Activated CD4-positive, alpha-beta memory T cell treated with anti-CD3 and anti-CD28 coated beads for 36 hours (primary cell): ENCODE measurements at regions not wholly inside any gene's neighbourhood (a gene's known extent, or its start where the extent isn't known, plus 50 kb on each side); places are given as distances from the start of the nearest gene placed in this dataset.

Experiments used
- CTCF ChIA-PET: fragments of 350-600 bp; sonication (Branson Sonifier 250); formaldehyde crosslinking; loops from one replicate; lab custom pipeline; 2021; ENCODE audit warnings: antibody characterized with exemption, inconsistent platforms; lab: Charles Lee
- POLR2A ChIA-PET: fragments of 350-600 bp; sonication (Branson Sonifier 250); formaldehyde crosslinking; loops from one replicate; lab custom pipeline; 2021; ENCODE audit warnings: antibody characterized with exemption; lab: Charles Lee
- DNase-seq: peaks from one replicate; pipeline ENCODE4 v3.0.0-alpha.2; 2020
- H3K27ac Mint-ChIP-seq: one replicate; pipeline ENCODE4 v1.8.0; 2021; ENCODE audit warnings: mixed read lengths
- H3K27me3 Mint-ChIP-seq: one replicate; pipeline ENCODE4 v1.8.0; 2021; ENCODE audit warnings: mixed read lengths
- H3K36me3 Mint-ChIP-seq: one replicate; pipeline ENCODE4 v1.8.0; 2021; ENCODE audit warnings: mixed read lengths
- H3K4me1 Mint-ChIP-seq: one replicate; pipeline ENCODE4 v1.8.0; 2021; ENCODE audit warnings: low read depth, mixed read lengths
- H3K4me3 Mint-ChIP-seq: one replicate; pipeline ENCODE4 v1.8.0; 2021; ENCODE audit warnings: mild to moderate bottlenecking, mixed read lengths
- H3K9me3 Mint-ChIP-seq: one replicate; pipeline ENCODE4 v1.8.0; 2021; ENCODE audit warnings: mixed read lengths
- intact Hi-C: fragments of 100-400 bp; cut with micrococcal nuclease; formaldehyde crosslinking; loops from one replicate; pipeline ENCODE4 v1.15.1; 2023

GRCh38 chr17:73711184-73711583 is 66.9 kb upstream of the SDK2 start:
- POLR2A ChIA-PET: no interaction called here
- CTCF ChIA-PET: interaction anchor here (0.9 to 3.5 kb wide), 5 partner anchors 10 to 282 kb away, joined by 3 to 63 read pairs (median 4); no protein-coding TSS in a partner anchor
- Mint-ChIP-seq H3K36me3 (no peaks in the 10 kb centered on the region), H3K27me3 (no peaks in the 10 kb centered on the region), H3K4me1 (peaks cover 10% of the 10 kb centered on the region), H3K4me3 (no peak overlapping the region), H3K27ac (no peak overlapping the region), H3K9me3 (peaks cover 4% of the 10 kb centered on the region)
- no peak for DNase-seq
- intact Hi-C loops: loop anchor here (2.0 kb wide), 2 partner anchors 54 to 118 kb away; no protein-coding TSS in a partner anchor

- POLR2A ChIA-PET: no interaction called here
- no peaks in the 10 kb centered on the region for H3K36me3 Mint-ChIP-seq
- no peak for DNase-seq
- H3K4me1 Mint-ChIP-seq: peaks cover 10% of the 10 kb centered on the region
- CTCF ChIA-PET: interaction anchor here (3.5 kb wide), 1 partner anchor 283 kb away, joined by 63 read pairs; no protein-coding TSS in a partner anchor
- intact Hi-C loops: loop anchor here (2.0 kb wide), 2 partner anchors 55 to 119 kb away; no protein-coding TSS in a partner anchor
- no peak overlapping the region for H3K4me3 Mint-ChIP-seq
- no peak overlapping the region for H3K27ac Mint-ChIP-seq
- H3K27me3 Mint-ChIP-seq: no peaks in the 10 kb centered on the region
- peaks cover 4% of the 10 kb centered on the region for H3K9me3 Mint-ChIP-seq
These were observed 67.7 kb upstream of the SDK2 start for GRCh38 chr17:73711916-73712315.

GRCh38 chr17:73713136-73713535 is 68.9 kb upstream of the SDK2 start:
- Mint-ChIP-seq H3K36me3 (no peaks in the 10 kb centered on the region), H3K27ac (no peak overlapping the region), H3K4me3 (no peak overlapping the region), H3K27me3 (no peaks in the 10 kb centered on the region), H3K4me1 (peaks cover 10% of the 10 kb centered on the region), H3K9me3 (no peaks in the 10 kb centered on the region)
- ChIA-PET CTCF (interaction anchor here (0.6 to 1.0 kb wide), 2 partner anchors 115 to 284 kb away, joined by 3 to 4 read pairs; no protein-coding TSS in a partner anchor), POLR2A (no interaction called here)
- DNase-seq: no peak
- intact Hi-C loops: no loop called here

DNA sequence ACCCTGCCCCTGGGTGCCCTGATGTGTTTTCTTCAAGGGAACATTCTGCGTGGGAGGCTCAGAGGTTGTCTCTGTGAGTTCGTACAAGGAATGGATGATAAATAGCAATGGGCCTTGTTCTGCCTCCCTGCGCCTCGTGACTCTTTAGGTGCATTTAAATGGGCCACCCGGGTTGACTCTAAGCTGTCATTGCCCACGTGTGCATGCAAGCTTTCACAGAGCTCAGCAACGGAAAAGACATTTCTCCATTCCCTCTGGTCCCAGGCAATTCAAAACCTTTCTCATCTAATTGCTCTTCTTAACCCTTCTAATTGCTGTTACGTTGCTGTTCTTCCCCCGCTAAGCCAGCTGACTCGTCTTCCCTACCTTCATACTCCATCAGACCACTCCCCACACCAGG is 71.5 kb upstream of the SDK2 start:
- Mint-ChIP-seq H3K9me3 (no peaks in the 10 kb centered on the region), H3K4me3 (no peak overlapping the region), H3K4me1 (peaks cover 20% of the 10 kb centered on the region), H3K36me3 (no peaks in the 10 kb centered on the region), H3K27ac (no peak overlapping the region), H3K27me3 (no peaks in the 10 kb centered on the region)
- intact Hi-C loops: loop anchor here (5.0 kb wide), 1 partner anchor 73 kb away; the partner anchor contains the start of gene SDK2
- DNase-seq: no peak
- POLR2A ChIA-PET: no interaction called here
- CTCF ChIA-PET: no interaction called here

- intact Hi-C loops: loop anchor here (5.0 kb wide), 1 partner anchor 75 kb away; the partner anchor contains the start of gene SDK2
- Mint-ChIP-seq H3K27me3 (no peaks in the 10 kb centered on the region), H3K4me1 (peaks cover 28% of the 10 kb centered on the region), H3K9me3 (no peaks in the 10 kb centered on the region), H3K36me3 (no peaks in the 10 kb centered on the region), H3K4me3 (no peak overlapping the region), H3K27ac (no peak overlapping the region)
- ChIA-PET CTCF (interaction anchor here (1.6 kb wide), 1 partner anchor 288 kb away, joined by 8 read pairs; no protein-coding TSS in a partner anchor), POLR2A (no interaction called here)
- DNase-seq: no peak
These were observed 73.4 kb upstream of the SDK2 start for GRCh38 chr17:73717690-73718089.

GRCh38 chr17:73718362-73718761 is 74.1 kb upstream of the SDK2 start:
- no peak overlapping the region for H3K4me3 Mint-ChIP-seq
- intact Hi-C loops: loop anchor here (5.0 kb wide), 1 partner anchor 76 kb away; the partner anchor contains the start of gene SDK2
- H3K36me3 Mint-ChIP-seq: no peaks in the 10 kb centered on the region
- H3K27me3 Mint-ChIP-seq: no peaks in the 10 kb centered on the region
- H3K27ac Mint-ChIP-seq: no peak overlapping the region
- DNase-seq: no peak
- CTCF ChIA-PET: interaction anchor here (1.6 kb wide), 1 partner anchor 289 kb away, joined by 8 read pairs; no protein-coding TSS in a partner anchor
- H3K4me1 Mint-ChIP-seq: peaks cover 35% of the 10 kb centered on the region
- no peaks in the 10 kb centered on the region for H3K9me3 Mint-ChIP-seq
- POLR2A ChIA-PET: no interaction called here

DNA sequence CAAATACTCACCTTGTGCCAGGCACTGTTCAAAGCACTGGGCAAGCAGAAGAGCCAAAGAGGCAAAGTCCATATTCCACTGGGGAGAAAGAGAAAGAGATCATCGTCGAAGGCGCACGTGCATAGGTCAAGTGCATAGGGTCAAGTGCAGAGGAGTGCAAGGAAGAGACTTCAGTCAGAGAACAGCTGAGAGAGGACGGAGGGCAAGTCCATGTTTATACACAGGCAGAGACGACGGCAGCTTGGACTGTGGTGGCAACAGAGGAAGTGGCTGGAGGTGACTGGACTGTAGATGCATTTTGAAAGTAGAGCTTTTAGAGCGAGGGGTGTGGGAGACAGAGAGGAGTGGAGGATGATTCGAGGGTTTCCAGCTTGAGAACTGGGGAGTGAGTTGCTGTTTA is 74.7 kb upstream of the SDK2 start:
- Mint-ChIP-seq H3K27ac (no peak overlapping the region), H3K36me3 (no peaks in the 10 kb centered on the region), H3K27me3 (no peaks in the 10 kb centered on the region), H3K9me3 (no peaks in the 10 kb centered on the region), H3K4me1 (peaks cover 39% of the 10 kb centered on the region), H3K4me3 (no peak overlapping the region)
- POLR2A ChIA-PET: no interaction called here
- intact Hi-C loops: loop anchor here (5.0 kb wide), 1 partner anchor 77 kb away; the partner anchor contains the start of gene SDK2
- no peak for DNase-seq
- CTCF ChIA-PET: interaction anchor here (1.6 kb wide), 1 partner anchor 289 kb away, joined by 8 read pairs; no protein-coding TSS in a partner anchor

DNA sequence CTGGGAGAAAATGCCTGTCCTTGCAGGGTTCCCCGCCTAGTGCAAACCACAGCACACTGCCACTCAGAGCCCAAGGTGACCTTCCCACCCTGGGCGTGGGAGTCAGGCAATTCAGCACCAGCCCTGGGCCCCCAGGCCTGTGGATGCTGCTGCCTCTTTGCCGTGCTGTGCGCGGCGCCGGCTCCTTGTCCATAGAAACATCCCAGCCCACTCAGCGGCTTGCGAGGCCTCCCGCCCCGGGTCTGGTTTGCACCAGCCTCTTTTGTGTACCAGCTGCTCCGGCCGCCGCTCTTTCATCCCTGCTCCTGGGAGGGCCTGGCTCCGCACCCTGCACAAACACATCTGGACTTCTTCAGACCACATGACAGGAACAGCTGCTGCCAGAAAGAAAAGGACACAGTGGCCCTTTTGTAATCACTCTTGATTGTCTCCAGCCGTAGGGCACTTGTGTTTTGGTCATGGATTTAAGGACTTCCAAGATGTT is 75.4 kb upstream of the SDK2 start:
- intact Hi-C loops: loop anchor here (5.0 kb wide), 1 partner anchor 77 kb away; the partner anchor contains the start of gene SDK2
- H3K27ac Mint-ChIP-seq: peak overlapping the region; percentile 3
- ChIA-PET CTCF (interaction anchor here (0.6 kb wide), 1 partner anchor 1368 kb away, joined by 4 read pairs; no protein-coding TSS in a partner anchor), POLR2A (no interaction called here)
- H3K27me3 Mint-ChIP-seq: no peaks in the 10 kb centered on the region
- H3K36me3 Mint-ChIP-seq: no peaks in the 10 kb centered on the region
- H3K9me3 Mint-ChIP-seq: no peaks in the 10 kb centered on the region
- no peak for DNase-seq
- peaks cover 39% of the 10 kb centered on the region for H3K4me1 Mint-ChIP-seq
- no peak overlapping the region for H3K4me3 Mint-ChIP-seq

DNA sequence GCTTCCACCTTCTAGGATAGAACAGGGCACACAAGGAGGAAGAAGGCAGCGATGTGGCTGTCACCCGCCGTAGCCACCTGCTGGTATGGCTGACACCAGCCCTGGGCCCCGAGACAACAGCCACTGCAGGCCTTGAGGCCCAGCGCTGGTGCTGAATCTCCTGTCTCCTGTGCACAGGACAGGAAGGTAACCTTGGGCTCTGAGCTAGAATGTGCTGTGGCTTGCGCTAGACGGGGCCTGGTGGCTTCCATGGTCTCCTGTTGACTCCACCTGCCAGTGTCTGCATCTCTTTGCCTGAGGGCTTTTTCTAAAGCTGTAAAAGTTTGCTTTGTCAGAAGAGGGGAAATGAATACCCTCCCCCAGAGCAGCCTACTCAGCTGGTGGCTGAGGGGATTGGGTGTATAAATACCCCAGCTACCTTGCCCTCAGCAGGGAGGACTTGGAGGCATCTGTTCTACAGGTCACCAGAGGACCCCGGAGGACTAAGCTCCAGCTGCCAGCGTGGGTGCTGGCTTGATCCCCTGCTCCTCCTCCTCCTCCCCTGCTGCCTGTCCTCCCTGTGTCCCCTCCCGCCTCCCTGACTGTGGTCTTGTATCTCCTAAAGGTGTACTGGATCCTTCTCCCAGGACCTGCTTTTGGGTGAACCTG is 76.1 kb upstream of the SDK2 start:
- CTCF ChIA-PET: interaction anchor here (0.5 to 2.3 kb wide), 5 partner anchors 10 to 1369 kb away, joined by 3 to 10 read pairs (median 4); partner anchors contain the start of gene SDK2
- POLR2A ChIA-PET: no interaction called here
- no peaks in the 10 kb centered on the region for H3K27me3 Mint-ChIP-seq
- DNase-seq: peak; percentile 65
- H3K4me3 Mint-ChIP-seq: no peak overlapping the region
- H3K27ac Mint-ChIP-seq: peak overlapping the region; percentile 24
- intact Hi-C loops: no loop called here
- peaks cover 39% of the 10 kb centered on the region for H3K4me1 Mint-ChIP-seq
- H3K36me3 Mint-ChIP-seq: no peaks in the 10 kb centered on the region
- no peaks in the 10 kb centered on the region for H3K9me3 Mint-ChIP-seq

GRCh38 chr17:73722165-73722564 is 77.9 kb upstream of the SDK2 start:
- peak overlapping the region; percentile 71 for H3K27ac Mint-ChIP-seq
- H3K9me3 Mint-ChIP-seq: no peaks in the 10 kb centered on the region
- intact Hi-C loops: no loop called here
- no peaks in the 10 kb centered on the region for H3K27me3 Mint-ChIP-seq
- CTCF ChIA-PET: interaction anchor here (1.1 to 2.3 kb wide), 2 partner anchors 12 to 292 kb away, joined by 3 to 10 read pairs; no protein-coding TSS in a partner anchor
- H3K4me1 Mint-ChIP-seq: peaks cover 39% of the 10 kb centered on the region
- POLR2A ChIA-PET: no interaction called here
- DNase-seq: peak; percentile 56
- H3K4me3 Mint-ChIP-seq: peak overlapping the region; percentile 2
- H3K36me3 Mint-ChIP-seq: no peaks in the 10 kb centered on the region

DNA sequence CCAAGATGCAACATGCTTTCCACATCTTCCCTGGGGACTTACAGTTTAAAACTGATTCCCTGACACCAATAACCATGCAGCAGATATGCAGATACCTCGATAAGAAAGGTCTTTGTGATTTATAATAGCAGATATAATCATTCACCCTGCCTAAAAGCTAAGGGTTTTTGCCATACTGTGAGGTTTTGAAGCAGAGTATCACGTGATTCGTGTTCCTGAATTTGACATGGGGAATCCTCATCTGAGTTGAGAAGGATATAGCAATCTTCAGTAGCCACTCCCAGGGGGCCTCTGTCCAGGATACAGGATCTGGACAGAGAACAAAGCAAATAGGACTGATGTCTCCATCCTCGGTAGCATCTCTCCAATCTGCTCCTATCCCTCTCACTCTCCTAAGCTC is 79.1 kb upstream of the SDK2 start:
- intact Hi-C loops: no loop called here
- H3K4me3 Mint-ChIP-seq: no peak overlapping the region
- H3K4me1 Mint-ChIP-seq: peaks cover 39% of the 10 kb centered on the region
- ChIA-PET POLR2A (no interaction called here), CTCF (interaction anchor here (0.8 kb wide), 1 partner anchor 13 kb away, joined by 4 read pairs; no protein-coding TSS in a partner anchor)
- no peaks in the 10 kb centered on the region for H3K27me3 Mint-ChIP-seq
- no peak overlapping the region for H3K27ac Mint-ChIP-seq
- H3K9me3 Mint-ChIP-seq: no peaks in the 10 kb centered on the region
- DNase-seq: no peak
- H3K36me3 Mint-ChIP-seq: no peaks in the 10 kb centered on the region

DNA sequence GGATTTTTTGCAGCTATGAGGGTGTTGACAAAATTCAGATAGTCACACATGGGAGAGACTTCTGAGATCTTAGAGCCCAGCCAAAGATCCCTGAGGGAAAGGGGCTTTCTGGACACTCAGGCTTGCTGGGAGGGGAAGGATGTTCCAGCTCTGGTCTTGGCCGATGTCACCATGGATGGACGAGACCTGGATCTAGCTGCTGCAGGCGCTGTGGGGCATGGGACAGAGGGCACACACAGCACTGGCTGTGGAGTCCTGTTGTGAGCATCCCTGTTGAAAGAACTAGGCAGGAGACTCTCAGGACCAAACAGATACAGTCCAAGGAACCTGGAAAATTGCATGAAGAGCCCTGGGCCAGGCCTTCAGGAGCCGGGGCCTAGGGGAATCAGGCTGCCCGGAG is 80.1 kb upstream of the SDK2 start:
- POLR2A ChIA-PET: no interaction called here
- Mint-ChIP-seq H3K4me3 (no peak overlapping the region), H3K4me1 (peaks cover 35% of the 10 kb centered on the region), H3K27ac (no peak overlapping the region), H3K9me3 (no peaks in the 10 kb centered on the region), H3K27me3 (no peaks in the 10 kb centered on the region), H3K36me3 (no peaks in the 10 kb centered on the region)
- CTCF ChIA-PET: interaction anchor here (1.4 kb wide), 1 partner anchor 14 kb away, joined by 3 read pairs; no protein-coding TSS in a partner anchor
- no peak for DNase-seq
- intact Hi-C loops: no loop called here
